Adrenal gland (tissue), 5 donors: ENCODE measurements at regions not wholly inside any gene's neighbourhood (a gene's known extent, or its start where the extent isn't known, plus 50 kb on each side); places are given as distances from the start of the nearest gene placed in this dataset.

ENCODE experiments used
- CTCF ChIP-seq, 6 experiments: fragments of 450-650 bp in 4 of 6; fragments of 200-600 bp in 2 of 6; sonication (generic) in 1 of 6; IDR thresholded peaks; 1 replicate in 5 of 6; 2 replicates in 1 of 6; pipeline versions ENCODE4 v1.5.1 to v1.8.0; 2016 to 2021; ENCODE audit warnings: antibody characterized with exemption in 6 of 6, mild to moderate bottlenecking in 2 of 6, moderate library complexity in 1 of 6
- POLR2A ChIP-seq, 2 donors: fragments of 450-650 bp; IDR thresholded peaks; one replicate each; pipeline ENCODE4 v1.6.1; 2017; ENCODE audit warnings: antibody characterized with exemption in 2 of 2, mild to moderate bottlenecking in 2 of 2, moderate library complexity in 1 of 2
- donor health status: DM: no; HTN: no; CAD: no.

- no peak for TF ChIP-seq CTCF (IDR thresholded peaks at IDR 0.05)
- TF ChIP-seq POLR2A (IDR thresholded peaks at IDR 0.05) = no peak
These were observed 163.1 kb upstream of the TLE4 start for GRCh38 chr9:79408617-79409016.
